ENCODE measurements at regions not wholly inside any gene's neighbourhood (a gene's known extent, or its start where the extent isn't known, plus 50 kb on each side); places are given as distances from the start of the nearest gene placed in this dataset.

GRCh38 chr1:10903821-10904220 lies 107.4 kb upstream of the CASZ1 start:
- Histone ChIP-seq H3K4me3 (ENCODE audit: low read depth in 1 of 2, low read length in 2 of 2) (no peak overlapping the region), H3K9me3 (ENCODE audit: insufficient read depth, low read length, severe bottlenecking) (no peaks in the 10 kb centered on the region), H3K79me2 (ENCODE audit: insufficient read depth, low read length) (no peaks in the 10 kb centered on the region), H3K36me3 (ENCODE audit: insufficient read depth, low read length) (no peaks in the 10 kb centered on the region), H3K4me1 (ENCODE audit: insufficient read depth, low read length) (peaks cover 26% of the 10 kb centered on the region), H3K27me3 (ENCODE audit: insufficient read depth, low read length, poor library complexity) (no peaks in the 10 kb centered on the region), H3K9ac (ENCODE audit: low read depth, low read length) (no peak overlapping the region), H3K4me2 (ENCODE audit: insufficient read depth, low read length) (no peak overlapping the region), H3K27ac (ENCODE audit: low read length) (peak overlapping the region; percentile 80; the same call in 1 of the 2 replicates), H4K20me1 (ENCODE audit: insufficient read depth, low read length) (peaks cover 32% of the 10 kb centered on the region), H2AFZ (ENCODE audit: low read depth, low read length) (no peak overlapping the region)
- TF ChIP-seq CTCF (IDR thresholded peaks at IDR 0.05; ENCODE audit: borderline replicate concordance, extremely low read depth, low read length, poor library complexity, severe bottlenecking) = no peak
- no peak for TF ChIP-seq EZH2 (IDR thresholded peaks at IDR 0.05; ENCODE audit: borderline replicate concordance, low read depth, low read length, severe bottlenecking)
- 0 out of 3 replicates have a peak, but pooled peaks have one; percentile 9 for ATAC-seq (ENCODE audit: insufficient read depth, low read depth)
- DNase-seq = peak; percentile 37

GRCh38 chr1:10904396-10905358 lies 107.8 kb upstream of the TARDBP start:
- Histone ChIP-seq H3K79me2 (ENCODE audit: insufficient read depth, low read length) (no peaks in the 10 kb centered on the region), H2AFZ (ENCODE audit: low read depth, low read length) (0 out of 2 replicates have a peak overlapping the region, but pooled peaks have one; percentile 49), H3K27ac (ENCODE audit: low read length) (peak overlapping the region; percentile 80), H3K36me3 (ENCODE audit: insufficient read depth, low read length) (no peaks in the 10 kb centered on the region), H3K27me3 (ENCODE audit: insufficient read depth, low read length, poor library complexity) (no peaks in the 10 kb centered on the region), H3K4me1 (ENCODE audit: insufficient read depth, low read length) (peaks cover 26% of the 10 kb centered on the region), H4K20me1 (ENCODE audit: insufficient read depth, low read length) (peaks cover 30% of the 10 kb centered on the region), H3K9ac (ENCODE audit: low read depth, low read length) (peak overlapping the region; percentile 29; the same call in 1 of the 2 replicates), H3K4me2 (ENCODE audit: insufficient read depth, low read length) (peak overlapping the region; percentile 65), H3K9me3 (ENCODE audit: insufficient read depth, low read length, severe bottlenecking) (no peaks in the 10 kb centered on the region), H3K4me3 (ENCODE audit: low read depth in 1 of 2, low read length in 2 of 2) (peak overlapping the region in 1 of 2 experiments; percentile 37; a peak in 2 of 4 replicates)
- no peak for TF ChIP-seq EZH2 (IDR thresholded peaks at IDR 0.05; ENCODE audit: borderline replicate concordance, low read depth, low read length, severe bottlenecking)
- no peak for TF ChIP-seq CTCF (IDR thresholded peaks at IDR 0.05; ENCODE audit: borderline replicate concordance, extremely low read depth, low read length, poor library complexity, severe bottlenecking)
- ATAC-seq (ENCODE audit: insufficient read depth, low read depth) = peak; percentile 93
- DNase-seq = peak; percentile 93

- no peaks in the 10 kb centered on the region for H3K27me3 ChIP-seq (ENCODE audit: insufficient read depth, low read length, poor library complexity)
- no peak for DNase-seq
Observed at GRCh38 chr1:10905841-10906655, 106.4 kb upstream of the TARDBP start.

More at GRCh38 chr1:10905841-10906655, 106.4 kb upstream of the TARDBP start:
- H4K20me1 ChIP-seq (ENCODE audit: insufficient read depth, low read length) = peaks cover 25% of the 10 kb centered on the region
- no peak overlapping the region for H3K9ac ChIP-seq (ENCODE audit: low read depth, low read length)
- H3K36me3 ChIP-seq (ENCODE audit: insufficient read depth, low read length) = no peaks in the 10 kb centered on the region
- no peaks in the 10 kb centered on the region for H3K9me3 ChIP-seq (ENCODE audit: insufficient read depth, low read length, severe bottlenecking)
- H3K4me3 ChIP-seq (ENCODE audit: low read depth in 1 of 2, low read length in 2 of 2) = no peak overlapping the region
- H3K79me2 ChIP-seq (ENCODE audit: insufficient read depth, low read length) = no peaks in the 10 kb centered on the region
- H3K27ac ChIP-seq (ENCODE audit: low read length) = peak overlapping the region; percentile 80
- H2AFZ ChIP-seq (ENCODE audit: low read depth, low read length) = no peak overlapping the region
- TF ChIP-seq EZH2 (IDR thresholded peaks at IDR 0.05; ENCODE audit: borderline replicate concordance, low read depth, low read length, severe bottlenecking) = no peak
- TF ChIP-seq CTCF (IDR thresholded peaks at IDR 0.05; ENCODE audit: borderline replicate concordance, extremely low read depth, low read length, poor library complexity, severe bottlenecking) = no peak
- H3K4me2 ChIP-seq (ENCODE audit: insufficient read depth, low read length) = peak overlapping the region; percentile 65; the same call in 1 of the 2 replicates
- H3K4me1 ChIP-seq (ENCODE audit: insufficient read depth, low read length) = peaks cover 26% of the 10 kb centered on the region
- no peak for ATAC-seq (ENCODE audit: insufficient read depth, low read depth)

Measured in DND-41 (cell line).